HEK293 (cell line): ENCODE measurements at regions not wholly inside any gene's neighbourhood (a gene's known extent, or its start where the extent isn't known, plus 50 kb on each side); places are given as distances from the start of the nearest gene placed in this dataset.

Experiments used
- REST ChIP-seq: fragments of 450-650 bp; formaldehyde crosslinking; IDR thresholded peaks from 2 replicates; pipeline ENCODE4 v1.5.1; 2016; ENCODE audit warnings: missing biosample characterization, missing genetic modification characterization
- ZBTB17 ChIP-seq: fragments of 450-650 bp; formaldehyde crosslinking; IDR thresholded peaks from 2 replicates; pipeline ENCODE4 v1.5.1; 2016; ENCODE audit warnings: missing biosample characterization, missing genetic modification characterization
- ZBTB26 ChIP-seq: fragments of 450-650 bp; formaldehyde crosslinking; optimal IDR thresholded peaks from 2 replicates; pipeline ENCODE3; 2016; ENCODE audit warnings: missing biosample characterization, mild to moderate bottlenecking, missing genetic modification characterization
- ZBTB48 ChIP-seq: fragments of 450-650 bp; formaldehyde crosslinking; IDR thresholded peaks from 2 replicates; pipeline ENCODE4 v1.5.1; 2016; ENCODE audit warnings: missing biosample characterization, missing genetic modification characterization
- TF ChIP-seq, protein P1 (sequence below): fragments of 450-650 bp; formaldehyde crosslinking; IDR thresholded peaks from 2 replicates; pipeline ENCODE4 v1.5.1; 2016; ENCODE audit warnings: missing biosample characterization, missing genetic modification characterization

GRCh38 chr3:177468816-177469215 lies 271.5 kb upstream of the TBL1XR1 start:
- TF ChIP-seq, protein P1, sequence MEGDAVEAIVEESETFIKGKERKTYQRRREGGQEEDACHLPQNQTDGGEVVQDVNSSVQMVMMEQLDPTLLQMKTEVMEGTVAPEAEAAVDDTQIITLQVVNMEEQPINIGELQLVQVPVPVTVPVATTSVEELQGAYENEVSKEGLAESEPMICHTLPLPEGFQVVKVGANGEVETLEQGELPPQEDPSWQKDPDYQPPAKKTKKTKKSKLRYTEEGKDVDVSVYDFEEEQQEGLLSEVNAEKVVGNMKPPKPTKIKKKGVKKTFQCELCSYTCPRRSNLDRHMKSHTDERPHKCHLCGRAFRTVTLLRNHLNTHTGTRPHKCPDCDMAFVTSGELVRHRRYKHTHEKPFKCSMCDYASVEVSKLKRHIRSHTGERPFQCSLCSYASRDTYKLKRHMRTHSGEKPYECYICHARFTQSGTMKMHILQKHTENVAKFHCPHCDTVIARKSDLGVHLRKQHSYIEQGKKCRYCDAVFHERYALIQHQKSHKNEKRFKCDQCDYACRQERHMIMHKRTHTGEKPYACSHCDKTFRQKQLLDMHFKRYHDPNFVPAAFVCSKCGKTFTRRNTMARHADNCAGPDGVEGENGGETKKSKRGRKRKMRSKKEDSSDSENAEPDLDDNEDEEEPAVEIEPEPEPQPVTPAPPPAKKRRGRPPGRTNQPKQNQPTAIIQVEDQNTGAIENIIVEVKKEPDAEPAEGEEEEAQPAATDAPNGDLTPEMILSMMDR = no peak
- TF ChIP-seq ZBTB17 (tag by site-specific recombination) (no peak), ZBTB26 (tag by site-specific recombination) (no peak), REST (tag by site-specific recombination) (no peak), ZBTB48 (tag by site-specific recombination) (no peak)
